HG03354 (cell line): ENCODE measurements at regions not wholly inside any gene's neighbourhood (a gene's known extent, or its start where the extent isn't known, plus 50 kb on each side); places are given as distances from the start of the nearest gene placed in this dataset.
"Not testable (repeated sequence)": the region's sequence is repeated elsewhere in the genome, so short reads cannot be mapped to it uniquely, and the experiment has no call there.

Source experiments
- ATAC-seq: cut with Tn5 transposase; IDR thresholded peaks from one replicate; pipeline ENCODE4 v1.9.1; 2021; ENCODE audit warnings: mild to moderate bottlenecking; ENCODE audit not compliant: unreplicated experiment, poor library complexity, severe bottlenecking

DNA sequence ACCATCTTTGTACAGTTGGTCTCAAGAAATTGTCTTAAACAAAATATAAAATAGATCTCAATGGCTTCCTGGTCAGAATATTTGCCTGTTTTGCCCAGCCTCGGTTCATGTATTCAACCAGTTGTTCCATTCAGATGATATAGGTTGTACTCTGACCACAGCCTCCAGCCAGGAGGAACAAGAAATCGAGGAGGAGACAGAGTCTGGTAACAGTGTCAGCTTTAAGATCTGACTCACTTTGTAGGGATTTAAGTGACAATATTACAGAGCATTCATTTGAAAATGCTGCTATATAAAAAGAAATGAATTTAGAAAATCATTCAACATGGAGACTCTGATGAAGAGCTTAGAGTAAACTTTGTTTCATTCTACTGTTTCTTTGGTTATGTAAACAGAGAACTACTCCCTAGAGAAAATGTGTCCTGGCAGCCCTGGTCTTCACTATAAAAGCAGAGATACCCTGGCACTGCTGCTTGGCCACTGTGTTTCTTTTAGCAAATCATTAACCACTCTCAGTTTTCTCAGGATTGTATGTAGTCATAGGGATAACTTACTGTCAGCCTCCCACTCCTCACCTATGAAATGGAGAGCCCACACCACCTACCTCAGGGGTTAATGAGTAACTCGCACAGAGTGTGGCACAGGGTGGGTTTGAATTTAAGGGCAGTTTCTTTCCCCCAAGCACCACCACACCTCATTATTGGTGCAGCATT, 53.5 kb downstream of the PAGE2 start:
- no peak for ATAC-seq

DNA sequence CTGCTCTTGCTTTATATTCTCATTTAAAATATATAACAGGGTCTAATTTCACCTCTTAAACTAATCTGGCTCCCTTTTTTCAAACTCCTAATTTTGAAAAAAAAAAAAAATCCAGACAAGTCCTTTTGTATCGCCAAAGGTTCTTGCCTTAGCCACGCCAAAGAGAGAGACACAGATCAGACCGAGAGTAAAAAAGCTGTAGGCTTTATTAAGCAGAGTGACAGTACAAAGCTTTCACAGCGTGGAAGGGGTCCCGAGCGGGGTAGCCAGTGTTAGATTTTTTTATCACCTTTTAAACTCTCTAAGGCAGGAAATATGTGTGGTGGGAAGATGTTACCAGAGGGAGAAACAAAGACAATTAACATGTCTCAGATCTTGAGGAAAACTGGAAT, 54.1 kb downstream of the PAGE2 start:
- no peak for ATAC-seq

DNA sequence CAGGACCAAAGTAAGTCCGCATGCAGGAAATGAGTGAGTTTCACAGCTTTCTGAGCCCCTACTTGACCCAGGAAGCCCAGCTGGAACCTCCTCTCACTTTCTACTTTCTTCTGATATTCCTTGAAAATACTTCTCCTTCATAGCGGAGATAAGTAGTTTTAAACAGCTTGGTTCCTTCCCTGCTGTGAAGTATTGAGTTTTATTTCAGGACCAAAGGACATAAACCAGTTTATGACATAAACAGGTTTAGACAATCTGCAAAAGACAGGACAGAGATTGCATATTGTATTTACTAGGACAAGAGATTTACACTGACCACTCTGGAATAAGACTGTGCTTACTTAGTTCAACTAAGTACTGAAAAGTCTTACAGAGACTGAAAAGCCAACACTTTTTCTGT, 54.8 kb downstream of the PAGE2 start:
- ATAC-seq = no peak

DNA sequence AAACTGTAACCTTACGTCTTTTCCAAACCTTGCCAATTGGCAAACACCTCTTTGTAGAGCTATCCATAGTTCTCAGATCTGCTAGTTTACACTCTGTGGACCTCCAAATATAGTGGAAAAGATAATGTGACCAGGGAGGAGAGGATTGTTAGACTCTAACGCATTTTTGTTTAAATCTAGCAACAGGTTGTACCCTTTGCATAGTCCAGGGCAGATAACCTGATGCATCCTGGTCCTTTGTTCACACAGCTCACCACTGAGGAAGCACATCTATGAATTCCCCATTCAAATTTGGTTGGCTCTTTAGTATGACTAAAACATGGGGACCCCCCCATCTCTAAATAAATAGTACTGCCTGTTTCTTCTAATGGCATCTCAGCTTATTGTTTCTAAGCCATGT, 55.9 kb downstream of the PAGE2 start:
- no peak for ATAC-seq

DNA sequence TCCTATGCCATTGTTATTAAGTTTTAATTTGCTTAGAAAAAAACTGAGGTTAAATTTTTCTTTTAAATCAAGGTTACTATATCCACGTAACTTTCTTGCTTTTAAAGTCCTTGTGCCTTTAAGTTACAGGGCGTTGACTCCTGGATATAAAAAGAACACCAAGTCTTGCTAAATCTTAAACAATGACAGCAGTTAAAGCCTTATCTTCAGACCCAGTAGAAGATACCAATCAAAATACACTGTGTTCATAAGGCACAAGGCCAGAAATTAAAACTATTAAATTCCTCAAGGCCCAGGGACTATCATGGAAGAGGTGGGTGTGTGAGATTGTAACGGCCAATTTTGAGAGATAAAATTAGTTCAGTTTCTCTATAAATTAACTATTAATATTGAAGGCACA, 60.4 kb downstream of the PAGE2 start:
- ATAC-seq = no peak

DNA sequence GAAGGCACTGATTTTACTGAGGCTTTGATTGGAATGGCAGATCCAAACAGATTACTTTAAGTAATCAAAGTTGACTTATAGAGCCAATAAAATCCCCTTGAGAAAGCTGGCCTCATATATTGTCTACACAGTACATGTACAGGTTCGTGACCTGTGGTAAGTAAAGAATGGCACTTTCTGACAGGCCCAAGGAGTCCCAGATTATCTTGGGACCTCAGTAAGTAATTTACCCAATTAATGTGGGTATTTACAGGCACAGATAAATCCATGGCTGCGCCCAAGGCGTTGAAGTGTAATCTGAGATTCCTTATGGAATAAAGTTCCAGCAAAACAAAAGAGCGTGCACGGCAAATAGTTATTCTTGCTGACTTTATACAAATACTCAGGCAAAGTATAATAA, 62.4 kb downstream of the PAGE2 start:
- ATAC-seq = no peak

DNA sequence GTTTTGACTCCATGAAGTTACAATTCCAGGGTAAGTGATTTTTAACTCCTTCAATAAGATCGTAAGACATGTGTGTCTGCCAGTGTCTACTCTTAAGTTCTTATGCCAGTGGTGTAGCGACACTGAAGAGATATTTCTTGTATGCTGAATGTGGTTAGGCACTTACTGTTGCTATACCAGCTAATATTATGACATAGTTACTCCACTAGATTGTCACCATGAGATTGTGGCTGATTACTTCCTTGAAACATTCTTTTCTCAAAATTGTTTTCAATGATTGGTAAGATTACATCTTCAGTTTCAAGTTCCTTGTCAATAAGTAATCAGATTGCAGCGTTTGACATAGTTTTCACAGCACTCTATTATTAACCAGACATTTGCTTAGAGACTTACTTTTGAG, 60.6 kb upstream of the PAGE5 start:
- ATAC-seq = peak; percentile 21

DNA sequence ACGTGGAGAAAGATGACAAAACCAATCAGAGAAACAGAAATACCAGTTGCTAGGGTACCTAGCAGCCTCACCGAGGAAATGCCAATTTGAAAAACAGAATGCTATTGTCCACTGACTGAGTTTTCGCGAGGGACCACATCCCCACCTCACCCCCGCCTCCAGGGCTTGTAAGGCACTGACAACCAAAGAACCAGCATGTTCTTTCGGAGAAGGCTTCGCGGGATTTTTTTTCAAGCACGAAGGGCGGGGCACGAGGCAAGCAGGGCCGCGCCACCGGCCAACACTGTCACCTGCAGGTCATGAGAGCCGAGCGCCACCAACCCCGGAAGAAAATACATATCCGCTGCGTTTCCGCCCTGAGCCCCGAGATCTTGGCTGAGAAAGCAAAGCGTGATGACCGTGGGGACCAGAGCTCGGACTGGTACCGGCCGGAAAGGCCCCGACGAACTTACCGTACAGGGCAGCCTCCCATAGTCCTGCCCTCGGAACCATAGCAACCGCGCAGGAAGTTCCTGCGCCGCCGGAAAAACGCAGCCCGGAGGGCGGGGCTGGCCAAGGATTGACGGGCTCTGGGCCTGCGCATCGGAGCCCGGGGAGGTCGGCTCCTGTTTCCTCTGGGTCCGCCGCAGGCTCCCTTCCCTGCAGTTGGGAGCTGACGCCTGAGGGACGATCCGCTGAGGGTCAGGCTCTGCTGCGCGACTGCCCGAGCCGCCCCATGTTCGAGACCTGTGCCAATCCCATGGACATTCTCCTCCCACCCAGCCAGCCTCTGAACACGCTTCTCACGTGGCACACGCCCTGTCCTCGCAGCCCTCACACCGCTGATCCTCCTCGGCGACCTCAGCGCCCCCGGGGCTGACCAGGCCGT, 59.2 kb upstream of the PAGE5 start:
- ATAC-seq = peak; percentile 90

DNA sequence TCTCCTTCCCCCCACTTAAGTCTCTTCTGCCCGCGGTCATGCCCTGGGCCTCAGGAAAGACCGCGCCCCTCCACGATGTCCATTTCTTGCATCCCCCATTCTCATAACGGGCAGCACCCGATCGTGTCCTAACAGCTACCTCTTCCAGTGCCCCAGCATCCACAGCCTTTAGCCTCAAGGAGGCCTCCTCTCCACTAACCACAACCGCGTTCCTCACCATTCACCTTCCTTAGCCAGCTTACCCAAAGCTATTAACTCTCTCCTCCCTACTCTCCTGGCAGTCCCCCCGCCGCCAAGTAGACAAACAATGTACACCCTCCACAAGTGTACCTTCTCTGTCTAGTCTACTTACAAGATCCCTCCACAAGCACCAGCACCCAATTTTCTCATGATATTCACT, 58.6 kb upstream of the PAGE5 start:
- ATAC-seq = no peak

DNA sequence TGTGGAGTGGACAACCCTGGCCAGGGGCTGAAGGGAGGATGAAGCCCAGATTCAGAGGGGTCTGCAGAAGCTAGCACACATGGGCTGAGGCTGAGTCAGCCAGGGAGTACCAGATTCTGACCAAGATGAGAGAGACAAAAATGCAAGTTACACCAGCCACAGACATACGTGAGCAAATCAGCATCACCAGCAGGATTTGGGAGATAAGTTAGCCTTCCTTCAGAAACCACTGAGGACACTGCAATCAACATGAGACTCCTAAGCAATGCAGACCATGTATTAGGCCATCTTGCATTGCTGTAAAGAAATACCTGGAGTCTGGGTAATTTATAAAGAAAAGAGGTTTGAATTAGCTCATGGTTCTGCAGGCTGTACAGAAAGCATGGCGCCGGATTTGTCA, 57.0 kb upstream of the PAGE5 start:
- no peak for ATAC-seq

DNA sequence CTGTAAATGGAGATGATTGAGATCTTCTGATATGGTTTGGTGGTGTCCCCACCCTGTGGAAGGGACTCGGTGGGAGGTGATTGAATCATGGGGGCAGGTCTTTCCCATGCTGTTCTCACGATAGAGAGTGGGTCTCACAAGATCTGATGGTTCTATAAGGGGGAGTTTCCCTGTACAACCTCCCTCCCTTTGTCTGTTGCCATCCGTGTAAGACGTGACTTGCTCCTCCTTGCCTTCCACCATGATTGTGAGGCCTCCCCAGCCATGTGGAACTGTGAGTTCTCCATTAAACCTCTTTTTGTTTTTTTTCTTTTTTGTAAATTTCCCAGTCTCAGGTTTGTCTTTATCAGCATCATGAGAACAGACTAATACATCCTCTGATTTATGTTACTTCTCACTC, 55.1 kb upstream of the PAGE5 start:
- ATAC-seq = not testable (repeated sequence)

DNA sequence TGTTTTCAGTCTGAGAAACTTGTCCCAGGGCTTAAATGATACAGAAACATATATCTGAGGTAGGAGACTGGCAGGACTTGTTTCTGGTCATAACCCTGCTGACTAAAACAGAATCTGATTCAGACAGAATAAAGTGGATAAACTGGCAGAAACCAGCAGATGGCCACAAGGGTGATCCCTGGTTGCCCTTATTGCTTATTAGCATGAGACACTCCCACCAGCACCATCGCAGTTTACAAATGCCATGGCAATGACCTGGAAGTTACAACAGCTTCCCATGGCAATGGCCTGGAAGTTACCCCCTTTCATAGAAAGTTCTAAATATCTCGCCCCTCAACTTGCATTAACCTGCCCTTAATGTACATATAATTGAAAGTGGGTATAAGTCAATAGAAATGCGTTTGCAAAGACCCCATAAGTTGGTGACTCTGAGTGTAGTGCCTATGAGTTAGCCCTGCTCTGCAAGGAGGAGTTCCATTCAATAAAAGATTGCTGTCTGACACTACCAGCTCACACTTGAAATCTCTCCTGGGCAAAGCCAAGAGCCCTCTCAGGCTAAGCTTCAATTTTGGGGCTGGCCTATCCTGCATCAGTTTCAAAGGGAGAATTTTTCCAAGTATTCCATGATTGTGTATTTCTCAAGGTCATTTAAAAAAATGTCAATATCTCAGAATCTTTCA, 52.9 kb upstream of the PAGE5 start:
- ATAC-seq = no peak

DNA sequence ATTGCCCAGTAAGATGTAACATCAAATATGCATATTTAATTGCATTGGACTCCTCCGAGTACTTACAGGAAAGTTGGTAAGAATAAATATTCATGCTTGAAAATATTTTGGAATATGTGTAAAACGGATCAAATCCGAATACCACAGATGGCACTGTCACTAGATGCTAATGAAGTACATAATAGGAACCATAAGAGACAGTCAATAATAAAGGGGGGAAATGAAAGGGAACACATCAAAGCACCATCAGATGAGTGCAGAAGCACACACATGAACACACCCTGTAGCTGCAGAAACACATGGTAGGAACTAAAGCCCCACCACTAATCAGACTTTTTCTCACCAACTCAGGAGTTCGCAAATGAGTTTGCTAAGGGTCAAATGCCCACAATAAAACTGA, 52.2 kb upstream of the PAGE5 start:
- no peak for ATAC-seq

DNA sequence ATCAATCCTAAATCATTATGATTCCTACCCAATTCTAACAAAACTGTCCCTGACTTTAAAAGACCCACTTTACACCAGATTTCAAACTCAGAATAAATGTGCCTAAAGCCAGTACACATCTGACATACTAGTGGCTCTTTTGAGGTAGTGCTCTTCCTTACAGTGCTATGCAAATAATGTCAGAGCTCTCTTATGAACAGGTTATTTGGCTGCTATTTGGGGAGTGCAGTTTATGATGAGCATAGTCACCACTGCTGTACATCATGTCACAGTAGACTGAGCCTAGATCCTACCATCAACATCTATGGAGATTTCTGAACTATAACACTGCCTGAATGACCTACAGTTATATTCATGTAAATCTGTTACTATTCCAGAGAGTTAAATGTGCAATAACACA, 50.4 kb upstream of the PAGE5 start:
- ATAC-seq = peak; percentile 68
